Activated CD4-positive, alpha-beta T cell treated with anti-CD3 and anti-CD28 coated beads, Interleukin-2, amount 10 ng/mL, durations not matched to agents 24 days and 14 days (primary cell): ENCODE measurements at regions not wholly inside any gene's neighbourhood (a gene's known extent, or its start where the extent isn't known, plus 50 kb on each side); places are given as distances from the start of the nearest gene placed in this dataset.
"Not testable (repeated sequence)": the region's sequence is repeated elsewhere in the genome, so short reads cannot be mapped to it uniquely, and the experiment has no call there.

Experiments used
- DNase-seq: peaks from one replicate; pipeline ENCODE4 v3.0.0; 2022
- H3K27ac Mint-ChIP-seq: one replicate; pipeline ENCODE4 v1.8.0; 2022; ENCODE audit warnings: mild to moderate bottlenecking, mixed read lengths
- H3K27me3 Mint-ChIP-seq: one replicate; pipeline ENCODE4 v1.8.0; 2022; ENCODE audit warnings: mixed read lengths
- H3K36me3 Mint-ChIP-seq: one replicate; pipeline ENCODE4 v1.8.0; 2022; ENCODE audit warnings: low read depth, mild to moderate bottlenecking, mixed read lengths
- H3K4me1 Mint-ChIP-seq: one replicate; pipeline ENCODE4 v1.8.0; 2021; ENCODE audit warnings: mixed read lengths
- H3K4me3 Mint-ChIP-seq: one replicate; pipeline ENCODE4 v1.8.0; 2022; ENCODE audit warnings: mild to moderate bottlenecking, moderate library complexity, mixed read lengths
- H3K9me3 Mint-ChIP-seq: one replicate; pipeline ENCODE4 v1.8.0; 2021; ENCODE audit warnings: mixed read lengths
- intact Hi-C: fragments of 100-400 bp; cut with micrococcal nuclease; formaldehyde crosslinking; loops from one replicate; pipeline ENCODE4 v1.15.1; 2023

DNA sequence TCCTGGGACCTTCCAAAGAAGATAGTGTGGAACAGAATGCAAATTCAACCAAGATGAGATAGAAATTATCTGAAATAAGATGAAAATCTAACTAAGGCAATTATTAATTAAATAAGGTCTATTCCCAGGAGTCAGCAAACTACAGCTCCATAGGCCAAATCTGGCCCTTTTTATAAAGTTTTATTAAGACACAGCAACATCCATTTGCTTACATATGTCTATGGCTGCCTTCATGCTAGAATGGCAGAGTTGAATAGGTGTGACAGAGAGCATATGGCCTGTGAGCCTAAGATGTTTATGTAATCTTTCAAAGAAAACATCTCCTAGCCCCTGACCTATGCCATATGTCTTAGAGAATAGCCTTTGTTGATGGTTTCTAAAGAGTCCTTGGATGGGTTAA is 503.0 kb downstream of the EDEM1 start:
- Mint-ChIP-seq H3K4me1 (no peaks in the 10 kb centered on the region), H3K36me3 (no peaks in the 10 kb centered on the region), H3K4me3 (no peak overlapping the region), H3K9me3 (peaks cover 14% of the 10 kb centered on the region), H3K27ac (no peak overlapping the region), H3K27me3 (no peaks in the 10 kb centered on the region)
- no peak for DNase-seq
- intact Hi-C loops: no loop called here

DNA sequence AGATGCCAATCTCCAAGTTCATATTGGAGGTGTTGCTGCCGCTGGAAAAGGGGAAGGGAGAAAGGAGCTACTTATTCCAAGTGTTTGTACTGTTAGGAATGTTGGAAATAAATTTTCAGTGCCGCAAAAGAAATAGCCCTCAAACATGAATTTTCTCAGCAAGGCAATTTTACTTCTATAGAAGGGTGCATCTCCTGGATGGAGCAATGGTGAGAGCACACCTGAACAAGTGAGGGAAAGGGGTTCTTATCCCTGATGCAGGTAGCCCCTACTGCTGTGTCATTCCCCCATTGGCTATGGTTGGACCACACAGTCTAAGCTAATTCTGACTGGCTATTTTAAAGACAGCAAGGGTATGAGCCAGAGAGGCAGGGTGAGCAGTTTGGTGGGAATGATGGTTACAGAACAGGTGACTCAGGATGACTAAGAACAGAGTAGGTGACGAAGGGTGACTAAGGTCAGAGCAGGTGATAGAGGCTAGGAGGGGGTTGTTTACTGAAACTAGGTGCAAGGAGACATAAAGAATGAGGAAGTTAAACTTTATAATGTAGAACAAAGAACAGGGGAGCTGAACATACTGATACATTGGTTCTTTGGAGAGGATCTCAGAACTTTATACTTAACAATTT is 503.5 kb downstream of the EDEM1 start:
- H3K4me1 Mint-ChIP-seq: no peaks in the 10 kb centered on the region
- intact Hi-C loops: no loop called here
- no peaks in the 10 kb centered on the region for H3K36me3 Mint-ChIP-seq
- H3K27ac Mint-ChIP-seq: no peak overlapping the region
- H3K9me3 Mint-ChIP-seq: peaks cover 11% of the 10 kb centered on the region
- H3K27me3 Mint-ChIP-seq: no peaks in the 10 kb centered on the region
- H3K4me3 Mint-ChIP-seq: no peak overlapping the region
- DNase-seq: no peak

DNA sequence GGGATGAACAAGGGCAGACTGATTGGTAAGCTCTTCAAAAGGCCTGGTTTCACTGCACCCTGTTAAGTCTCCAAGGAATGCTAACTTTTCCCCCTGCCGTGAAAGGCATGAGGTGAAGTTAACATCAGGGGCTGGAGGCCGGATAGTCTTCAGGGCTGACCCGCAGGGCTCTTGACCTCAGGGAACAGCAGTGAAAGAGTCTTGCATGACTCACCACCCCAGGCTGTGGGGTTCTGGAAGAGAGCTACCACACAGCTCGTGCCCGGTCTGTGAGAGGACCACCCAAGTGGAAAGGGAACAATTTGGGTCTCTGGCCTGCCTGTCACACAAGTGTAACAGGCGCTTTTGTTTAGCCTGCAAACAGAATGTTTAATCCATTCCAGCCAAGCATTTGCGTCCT is 504.9 kb downstream of the EDEM1 start:
- H3K27me3 Mint-ChIP-seq: no peaks in the 10 kb centered on the region
- no peak overlapping the region for H3K27ac Mint-ChIP-seq
- no peaks in the 10 kb centered on the region for H3K36me3 Mint-ChIP-seq
- DNase-seq: no peak
- H3K4me3 Mint-ChIP-seq: no peak overlapping the region
- intact Hi-C loops: no loop called here
- no peaks in the 10 kb centered on the region for H3K4me1 Mint-ChIP-seq
- H3K9me3 Mint-ChIP-seq: peaks cover 11% of the 10 kb centered on the region

DNA sequence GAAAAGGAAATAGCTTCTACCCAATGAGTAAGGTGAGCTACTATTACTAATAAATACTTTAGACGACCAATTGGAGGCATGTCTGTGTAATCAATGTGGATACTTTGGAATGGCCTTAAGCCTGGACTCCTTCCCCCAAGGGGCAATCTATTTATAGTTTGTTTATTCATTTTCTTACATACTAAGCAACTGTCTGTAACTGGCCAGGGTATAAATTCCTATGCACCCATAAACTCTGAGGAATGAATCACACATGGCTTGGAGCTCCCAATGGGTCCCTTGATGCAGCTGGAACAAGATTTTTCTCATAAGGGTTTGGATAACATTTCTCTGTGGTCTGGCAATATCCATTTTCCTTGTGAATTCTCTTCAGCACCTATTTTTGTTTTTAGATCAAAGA is 506.8 kb downstream of the EDEM1 start:
- no peaks in the 10 kb centered on the region for H3K4me1 Mint-ChIP-seq
- H3K4me3 Mint-ChIP-seq: no peak overlapping the region
- H3K36me3 Mint-ChIP-seq: no peaks in the 10 kb centered on the region
- H3K27ac Mint-ChIP-seq: no peak overlapping the region
- intact Hi-C loops: no loop called here
- peaks cover 11% of the 10 kb centered on the region for H3K9me3 Mint-ChIP-seq
- no peaks in the 10 kb centered on the region for H3K27me3 Mint-ChIP-seq
- DNase-seq: no peak

DNA sequence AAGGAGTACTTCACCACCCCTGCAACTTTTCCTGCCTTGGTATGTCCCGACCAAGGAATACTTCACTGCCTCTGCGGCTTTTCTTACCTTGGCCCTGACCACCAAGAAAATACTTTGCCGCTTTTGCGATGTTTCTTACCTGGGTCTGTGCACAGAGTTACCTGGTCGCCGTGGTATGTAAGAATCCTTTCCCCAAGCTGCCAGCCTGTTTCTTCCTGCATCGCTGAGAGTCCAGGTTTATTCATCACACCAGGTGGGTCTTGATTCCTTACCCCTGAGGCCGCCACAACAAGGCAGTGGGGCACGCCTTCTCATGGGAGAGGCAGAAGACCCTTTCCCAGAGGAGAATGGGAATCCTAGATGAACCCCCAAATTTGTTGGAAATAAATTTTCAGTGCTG is 511.3 kb downstream of the EDEM1 start:
- no peaks in the 10 kb centered on the region for H3K36me3 Mint-ChIP-seq
- H3K4me1 Mint-ChIP-seq: no peaks in the 10 kb centered on the region
- no peaks in the 10 kb centered on the region for H3K9me3 Mint-ChIP-seq
- H3K27me3 Mint-ChIP-seq: no peaks in the 10 kb centered on the region
- no peak for DNase-seq
- no peak overlapping the region for H3K4me3 Mint-ChIP-seq
- H3K27ac Mint-ChIP-seq: no peak overlapping the region
- intact Hi-C loops: no loop called here

DNA sequence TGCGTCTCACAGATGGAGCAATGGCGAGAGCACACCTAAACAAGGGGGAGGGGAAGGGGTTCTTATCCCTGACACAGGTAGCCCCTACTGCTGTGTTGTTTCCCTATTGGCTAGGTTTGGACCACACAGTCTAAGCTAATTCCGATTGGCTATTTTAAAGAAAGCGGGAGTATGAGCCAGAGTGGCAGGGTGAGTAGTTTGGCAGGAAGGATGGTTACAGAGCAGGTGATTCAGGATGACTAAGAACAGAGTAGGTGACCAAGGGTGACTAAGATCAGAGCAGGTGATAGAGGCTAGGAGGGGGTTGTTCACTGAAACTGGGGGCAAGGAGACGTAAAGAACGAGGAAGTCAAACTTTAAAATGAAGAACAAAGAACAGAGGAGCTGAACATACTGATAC is 511.8 kb downstream of the EDEM1 start:
- no peaks in the 10 kb centered on the region for H3K4me1 Mint-ChIP-seq
- no peak overlapping the region for H3K4me3 Mint-ChIP-seq
- H3K27me3 Mint-ChIP-seq: no peaks in the 10 kb centered on the region
- intact Hi-C loops: no loop called here
- no peaks in the 10 kb centered on the region for H3K36me3 Mint-ChIP-seq
- no peak overlapping the region for H3K27ac Mint-ChIP-seq
- no peaks in the 10 kb centered on the region for H3K9me3 Mint-ChIP-seq
- no peak for DNase-seq

DNA sequence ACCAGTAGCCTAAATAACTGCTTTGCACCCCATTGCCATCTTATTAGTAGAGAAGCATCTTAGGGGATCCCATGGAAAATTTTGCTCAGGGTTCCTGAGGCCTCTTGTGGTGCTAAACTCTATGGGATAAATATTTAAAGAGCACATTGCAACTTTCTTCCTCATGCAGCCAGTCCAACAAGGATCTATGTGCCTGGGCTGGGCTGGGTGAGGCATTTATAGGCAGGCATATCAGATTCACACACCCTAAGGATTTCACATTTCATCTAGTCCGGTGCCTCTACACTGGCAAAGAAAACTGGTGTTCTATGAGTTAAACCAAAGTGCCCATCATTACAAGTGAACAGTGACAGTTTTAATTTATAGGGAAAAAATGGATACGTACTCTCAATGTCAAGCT is 512.3 kb downstream of the EDEM1 start:
- Mint-ChIP-seq H3K4me3 (no peak overlapping the region), H3K27me3 (no peaks in the 10 kb centered on the region), H3K4me1 (no peaks in the 10 kb centered on the region), H3K36me3 (no peaks in the 10 kb centered on the region), H3K9me3 (no peaks in the 10 kb centered on the region), H3K27ac (no peak overlapping the region)
- DNase-seq: no peak
- intact Hi-C loops: no loop called here

DNA sequence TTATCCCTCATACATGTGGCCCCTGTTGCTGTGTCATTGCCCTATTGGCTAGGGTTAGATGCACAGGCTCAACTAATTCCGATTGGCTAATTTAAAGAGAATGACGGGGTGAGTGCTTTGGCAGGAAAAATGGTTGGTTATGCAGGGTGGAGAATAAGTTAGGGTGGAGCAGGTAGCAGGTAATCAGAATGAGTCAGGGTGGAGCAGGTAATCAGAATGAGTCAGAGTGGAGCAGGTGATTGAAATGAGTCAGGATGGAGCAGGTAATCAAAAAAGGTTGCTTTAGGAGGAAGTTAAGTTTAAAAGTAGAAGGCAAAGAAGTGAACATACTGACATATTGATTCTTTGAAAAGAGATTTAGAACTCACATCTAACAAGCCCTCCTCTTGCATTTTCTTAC is 513.5 kb downstream of the EDEM1 start:
- H3K4me3 Mint-ChIP-seq, H3K36me3 Mint-ChIP-seq, H3K27me3 Mint-ChIP-seq, intact Hi-C loops, H3K4me1 Mint-ChIP-seq, DNase-seq, H3K9me3 Mint-ChIP-seq, H3K27ac Mint-ChIP-seq: not testable (repeated sequence)

DNA sequence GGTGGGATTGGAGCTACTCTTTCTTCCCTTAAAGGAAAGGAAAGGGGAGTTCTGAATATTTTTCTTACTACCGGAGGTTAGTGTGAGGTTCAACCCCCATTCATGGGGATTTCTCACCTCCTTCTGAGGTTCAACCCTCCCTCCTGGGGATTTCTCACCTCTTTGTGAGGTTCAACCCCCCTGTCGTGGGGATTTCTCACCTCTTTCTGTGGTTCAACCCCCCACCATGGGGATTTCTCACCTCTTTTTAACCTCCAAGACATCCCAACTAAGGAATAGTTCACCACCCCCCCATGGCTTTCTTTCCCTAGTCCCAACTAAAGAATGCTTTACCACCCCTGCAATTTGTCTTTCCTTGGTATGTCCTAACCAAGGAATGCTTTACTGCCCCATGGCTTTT is 520.3 kb downstream of the EDEM1 start:
- Mint-ChIP-seq H3K36me3 (no peaks in the 10 kb centered on the region), H3K4me1 (no peaks in the 10 kb centered on the region), H3K27me3 (no peaks in the 10 kb centered on the region), H3K4me3 (no peak overlapping the region), H3K27ac (no peak overlapping the region), H3K9me3 (peaks cover 8% of the 10 kb centered on the region)
- DNase-seq: no peak
- intact Hi-C loops: no loop called here

DNA sequence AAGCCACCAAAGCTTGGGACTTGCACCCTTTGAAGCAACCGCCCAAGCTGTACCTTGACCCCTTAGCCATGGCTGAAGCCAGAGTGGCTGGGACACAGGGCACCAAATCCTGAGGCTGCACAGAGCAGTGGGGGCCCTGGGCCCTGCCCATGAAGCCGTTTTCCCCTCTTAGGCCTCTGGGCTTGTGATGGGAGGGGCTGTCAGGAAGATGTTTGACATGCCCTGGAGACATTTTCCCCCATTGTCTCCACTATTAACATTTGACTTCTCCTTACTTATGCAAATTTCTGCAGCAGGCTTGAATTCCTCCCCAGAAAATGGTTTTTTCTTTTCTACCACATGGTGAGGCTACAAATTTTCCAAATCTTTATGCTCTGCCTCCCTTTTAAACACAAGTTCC is 522.2 kb downstream of the EDEM1 start:
- H3K9me3 Mint-ChIP-seq: peaks cover 8% of the 10 kb centered on the region
- no peaks in the 10 kb centered on the region for H3K36me3 Mint-ChIP-seq
- no peaks in the 10 kb centered on the region for H3K4me1 Mint-ChIP-seq
- H3K27me3 Mint-ChIP-seq: no peaks in the 10 kb centered on the region
- no peak overlapping the region for H3K27ac Mint-ChIP-seq
- DNase-seq: no peak
- intact Hi-C loops: loop anchor here (10.0 kb wide), 1 partner anchor 285 kb away; no protein-coding TSS in a partner anchor
- H3K4me3 Mint-ChIP-seq: no peak overlapping the region

DNA sequence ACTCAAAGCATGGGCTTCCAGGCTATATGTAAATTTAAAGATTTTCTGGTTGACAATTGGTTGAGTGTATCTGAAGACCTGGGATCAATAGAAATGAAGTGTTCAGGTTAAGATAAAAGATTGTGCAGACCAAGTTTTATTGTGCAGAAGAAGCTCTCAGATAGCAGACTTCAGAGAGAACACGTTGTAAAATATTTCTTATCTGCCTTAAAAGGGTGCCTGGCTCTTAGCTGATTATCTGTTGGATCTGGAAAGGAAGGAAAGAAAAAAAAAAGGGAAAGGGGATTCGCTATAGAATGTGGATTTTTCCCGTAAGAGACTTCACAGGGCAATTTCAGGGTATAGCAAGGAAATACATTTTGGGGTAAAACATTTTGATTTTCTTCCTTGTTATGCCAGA is 523.2 kb downstream of the EDEM1 start:
- H3K4me1 Mint-ChIP-seq: no peaks in the 10 kb centered on the region
- peaks cover 8% of the 10 kb centered on the region for H3K9me3 Mint-ChIP-seq
- H3K36me3 Mint-ChIP-seq: no peaks in the 10 kb centered on the region
- intact Hi-C loops: loop anchor here (10.0 kb wide), 1 partner anchor 286 kb away; no protein-coding TSS in a partner anchor
- H3K27ac Mint-ChIP-seq: no peak overlapping the region
- no peak overlapping the region for H3K4me3 Mint-ChIP-seq
- H3K27me3 Mint-ChIP-seq: no peaks in the 10 kb centered on the region
- DNase-seq: no peak

DNA sequence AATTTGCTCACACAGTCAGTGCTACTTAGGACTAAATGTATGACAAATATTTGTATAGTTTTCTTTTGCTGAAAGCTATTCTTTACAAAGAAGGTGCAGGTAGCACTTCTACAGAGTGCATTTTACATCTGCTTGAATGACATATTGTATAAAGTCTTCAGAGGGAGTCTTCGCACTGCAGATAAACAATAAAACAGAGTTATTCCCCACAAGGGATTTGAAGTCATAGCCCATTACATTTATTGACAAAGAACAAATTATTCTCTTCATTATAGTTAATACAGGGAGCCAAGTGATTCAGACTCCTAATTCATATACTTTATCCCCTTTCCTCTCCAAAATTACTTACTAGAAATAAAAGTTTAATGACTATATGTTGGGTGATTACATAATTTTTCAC is 529.7 kb downstream of the EDEM1 start:
- Mint-ChIP-seq H3K4me1 (no peaks in the 10 kb centered on the region), H3K36me3 (no peaks in the 10 kb centered on the region), H3K9me3 (no peaks in the 10 kb centered on the region), H3K27me3 (no peaks in the 10 kb centered on the region), H3K27ac (no peak overlapping the region), H3K4me3 (no peak overlapping the region)
- DNase-seq: no peak
- intact Hi-C loops: loop anchor here (10.0 kb wide), 1 partner anchor 292 kb away; no protein-coding TSS in a partner anchor

DNA sequence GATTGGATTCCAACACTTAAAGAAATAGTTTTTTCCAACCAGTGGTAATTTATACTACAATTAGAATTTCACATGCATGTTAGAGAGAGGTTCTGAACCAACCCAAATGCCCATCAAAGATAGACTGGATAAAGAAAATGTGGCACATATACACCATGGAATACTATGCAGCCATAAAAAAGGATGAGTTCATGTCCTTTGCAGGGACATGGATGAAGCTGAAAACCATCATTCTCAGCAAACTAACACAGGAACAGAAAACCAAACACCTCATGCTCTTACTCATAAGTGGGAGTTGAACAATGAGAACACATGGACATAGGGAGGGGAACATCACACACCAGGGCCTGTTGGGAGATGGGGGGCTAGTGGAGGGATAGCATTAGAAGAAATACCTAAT is 532.2 kb downstream of the EDEM1 start:
- H3K9me3 Mint-ChIP-seq, H3K4me1 Mint-ChIP-seq, H3K4me3 Mint-ChIP-seq, H3K36me3 Mint-ChIP-seq, DNase-seq, H3K27me3 Mint-ChIP-seq, H3K27ac Mint-ChIP-seq: not testable (repeated sequence)
- intact Hi-C loops: loop anchor here (10.0 kb wide), 1 partner anchor 295 kb away; no protein-coding TSS in a partner anchor

DNA sequence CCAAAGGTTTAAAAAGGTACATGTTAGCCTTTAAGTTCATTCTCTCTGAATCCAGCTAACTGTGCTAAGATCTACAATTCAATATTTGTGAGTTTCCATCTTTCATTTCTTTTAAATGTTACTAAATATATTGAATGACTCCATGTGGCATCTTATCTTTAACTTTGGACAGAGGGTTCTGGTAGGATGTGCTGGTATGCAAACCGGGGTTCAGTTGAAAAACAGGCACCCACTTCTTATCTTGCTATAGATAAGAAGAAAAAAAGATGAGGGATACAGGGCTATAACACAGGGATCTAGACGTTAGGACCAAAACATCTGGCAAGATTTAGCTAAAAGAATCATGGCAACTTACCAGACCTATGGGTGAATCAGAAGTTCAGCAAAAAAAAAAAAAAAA is 538.3 kb downstream of the EDEM1 start:
- no peak for DNase-seq
- Mint-ChIP-seq H3K36me3 (no peaks in the 10 kb centered on the region), H3K4me1 (no peaks in the 10 kb centered on the region), H3K9me3 (no peaks in the 10 kb centered on the region), H3K4me3 (no peak overlapping the region), H3K27ac (no peak overlapping the region), H3K27me3 (no peaks in the 10 kb centered on the region)
- intact Hi-C loops: no loop called here

DNA sequence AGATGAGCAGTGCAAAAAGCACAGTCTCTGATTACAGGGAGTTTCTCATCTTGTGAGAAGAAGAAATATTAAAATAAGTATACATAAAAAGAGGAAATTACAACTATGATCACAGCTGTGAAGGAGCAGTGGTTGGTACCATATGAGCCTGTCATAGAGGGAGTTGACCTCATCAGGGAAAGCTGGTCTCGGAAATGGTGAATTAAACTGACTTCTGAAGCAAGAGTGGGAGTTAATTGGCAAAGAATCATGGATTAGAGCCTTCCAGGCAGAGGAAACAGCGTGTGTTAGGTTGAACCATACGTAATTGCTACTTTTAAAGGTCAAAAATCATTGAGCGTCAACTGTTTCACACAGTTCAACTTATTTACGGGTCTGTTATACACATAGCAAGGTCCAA is 539.1 kb downstream of the EDEM1 start:
- H3K4me1 Mint-ChIP-seq: no peaks in the 10 kb centered on the region

More for the DNA sequence above, 539.1 kb downstream of the EDEM1 start:
- intact Hi-C loops: no loop called here
- H3K27ac Mint-ChIP-seq: no peak overlapping the region
- H3K36me3 Mint-ChIP-seq: no peaks in the 10 kb centered on the region
- no peaks in the 10 kb centered on the region for H3K27me3 Mint-ChIP-seq
- no peak overlapping the region for H3K4me3 Mint-ChIP-seq
- no peak for DNase-seq
- H3K9me3 Mint-ChIP-seq: no peaks in the 10 kb centered on the region
